Right lobe of liver (tissue), 4 donors: ENCODE measurements at regions not wholly inside any gene's neighbourhood (a gene's known extent, or its start where the extent isn't known, plus 50 kb on each side); places are given as distances from the start of the nearest gene placed in this dataset.

ENCODE experiments used
- CTCF ChIP-seq, 4 donors: fragments of 200-600 bp in 3 of 4; fragments of 450-650 bp in 1 of 4; IDR thresholded peaks; one replicate each; pipeline versions ENCODE4 v1.5.1 to v1.8.0; 2016 to 2022; ENCODE audit warnings: antibody characterized with exemption in 4 of 4, mild to moderate bottlenecking in 2 of 4
- POLR2A ChIP-seq: fragments of 450-650 bp; IDR thresholded peaks from one replicate; pipeline ENCODE4 v1.6.1; 2017; ENCODE audit warnings: antibody characterized with exemption, mild to moderate bottlenecking
- donor health status: DM: no; HTN: no; CAD: no.
- donor health status: DM: no; HTN: no; CAD: no.
- donor health status: DM: no; HTN: yes; CAD: no.

DNA sequence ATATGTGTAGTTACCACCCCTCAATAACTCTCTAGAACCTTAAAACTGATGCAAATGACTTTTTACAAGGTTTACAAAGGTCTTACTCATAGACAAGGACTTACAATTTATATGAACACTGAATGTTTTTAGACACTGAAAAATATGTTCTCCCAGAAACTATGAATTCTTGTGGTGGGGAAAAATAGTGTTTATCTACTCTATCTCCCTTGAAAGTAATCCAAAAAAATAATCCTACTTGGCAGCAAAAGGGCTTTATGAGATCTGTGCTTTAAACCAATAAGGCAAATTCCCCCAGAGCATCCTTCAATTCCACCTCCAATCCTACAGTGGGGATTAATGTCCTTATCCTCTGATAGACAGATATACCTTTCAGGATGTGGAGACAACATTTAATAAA lies 1984.1 kb upstream of the RAG2 start:
- no peak for TF ChIP-seq POLR2A
- no peak for TF ChIP-seq CTCF (IDR thresholded peaks at IDR 0.05)
